Endodermal cell (in vitro differentiated cells): ENCODE measurements at regions not wholly inside any gene's neighbourhood (a gene's known extent, or its start where the extent isn't known, plus 50 kb on each side); places are given as distances from the start of the nearest gene placed in this dataset.
A peak's percentile ranks its signal among the peaks of the same experiment; 100 is the strongest.

ENCODE experiments used
- DNase-seq: peaks from one replicate; pipeline ENCODE4 v3.0.0-alpha.2; 2017
- H3K27ac ChIP-seq: 2 replicates; pipeline ENCODE4 v1.5.1; 2013; ENCODE audit warnings: mild to moderate bottlenecking, low read depth, low read length, moderate library complexity
- H3K27me3 ChIP-seq: 2 replicates; pipeline ENCODE4 v1.6.1; 2013; ENCODE audit warnings: mild to moderate bottlenecking, low read length, moderate library complexity; ENCODE audit not compliant: insufficient read depth, control insufficient read depth, poor library complexity, severe bottlenecking
- H3K36me3 ChIP-seq: 2 replicates; pipeline ENCODE4 v1.7.0; 2013; ENCODE audit warnings: mild to moderate bottlenecking, low read length, moderate library complexity; ENCODE audit not compliant: control insufficient read depth, insufficient read depth
- H3K4me1 ChIP-seq: one replicate; pipeline ENCODE4 v1.7.0; 2013; ENCODE audit warnings: low read length; ENCODE audit not compliant: control insufficient read depth, insufficient read depth
- H3K4me3 ChIP-seq: 2 replicates; pipeline ENCODE4 v1.5.1; 2013; ENCODE audit warnings: mild to moderate bottlenecking, low read length, moderate library complexity
- H3K9ac ChIP-seq: 2 replicates; pipeline ENCODE4 v1.6.1; 2013; ENCODE audit warnings: mild to moderate bottlenecking, low read length, moderate library complexity; ENCODE audit not compliant: poor library complexity, severe bottlenecking; ENCODE audit errors: extremely low read depth
- H3K9me3 ChIP-seq: 2 replicates; pipeline ENCODE4 v1.6.1; 2013; ENCODE audit warnings: mild to moderate bottlenecking, low read length, moderate library complexity; ENCODE audit not compliant: control insufficient read depth
- H3K27ac Mint-ChIP-seq: 2 replicates; pipeline ENCODE4 v1.8.0; 2020; ENCODE audit warnings: mixed read lengths
- H3K27me3 Mint-ChIP-seq: 2 replicates; pipeline ENCODE4 v1.8.0; 2021; ENCODE audit warnings: mild to moderate bottlenecking, mixed read lengths; ENCODE audit not compliant: insufficient read depth
- H3K36me3 Mint-ChIP-seq: 2 replicates; pipeline ENCODE4 v1.8.0; 2020; ENCODE audit warnings: low read depth, mixed read lengths
- H3K4me1 Mint-ChIP-seq: 2 replicates; pipeline ENCODE4 v1.8.0; 2020; ENCODE audit warnings: mixed read lengths
- H3K4me3 Mint-ChIP-seq: 2 replicates; pipeline ENCODE4 v1.8.0; 2020; ENCODE audit warnings: mild to moderate bottlenecking, moderate library complexity, mixed read lengths
- H3K9me3 Mint-ChIP-seq: 2 replicates; pipeline ENCODE4 v1.8.0; 2020; ENCODE audit warnings: mild to moderate bottlenecking, mixed read lengths
- WGBS, 2 experiments: methylation state at CpG; one replicate each; pipeline versions ENCODE4 v1.1.5 to v1.1.7; 2013; ENCODE audit warnings: missing lambda C conversion rate in 2 of 2, mixed read lengths in 1 of 2; ENCODE audit not compliant: insufficient coverage in 1 of 2, insufficient read length in 1 of 2; 5-methylcytosine and 5-hydroxymethylcytosine counted together
- TF ChIP-seq, protein P1 (sequence below): fragments of 200-600 bp; sonication (generic); conservative IDR thresholded peaks from 2 replicates; pipeline ENCODE4 v1.5.0; 2021; ENCODE audit warnings: antibody characterized with exemption, mild to moderate bottlenecking

DNA sequence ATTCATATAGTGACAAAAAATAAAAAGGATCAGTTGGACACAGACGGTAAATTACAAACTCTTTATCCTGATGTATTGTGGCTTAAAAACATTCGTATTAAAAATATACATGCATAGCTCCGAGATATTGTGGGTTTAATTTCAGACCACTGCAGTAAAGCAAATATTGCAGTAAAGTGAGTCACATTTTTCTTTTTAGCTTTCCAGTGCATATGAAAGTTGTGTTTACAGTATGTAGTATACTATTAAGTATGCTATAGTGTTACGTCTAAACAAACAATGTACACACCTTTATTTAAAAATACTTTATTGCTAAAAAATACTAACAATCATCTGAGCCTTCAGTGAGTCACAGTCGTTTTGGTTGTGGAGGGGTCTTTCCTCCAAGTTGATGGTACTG lies 551.8 kb downstream of the CETN3 start:
- H3K27me3 ChIP-seq: no peaks in the 10 kb centered on the region
- no peaks in the 10 kb centered on the region for H3K9me3 ChIP-seq
- Mint-ChIP-seq H3K9me3 (peaks cover 4% of the 10 kb centered on the region), H3K4me3 (no peak overlapping the region), H3K36me3 (no peaks in the 10 kb centered on the region), H3K27ac (no peak overlapping the region), H3K27me3 (no peaks in the 10 kb centered on the region), H3K4me1 (peaks cover 8% of the 10 kb centered on the region)
- H3K36me3 ChIP-seq: no peaks in the 10 kb centered on the region
- H3K4me1 ChIP-seq: no peaks in the 10 kb centered on the region
- H3K27ac ChIP-seq: no peak overlapping the region
- TF ChIP-seq, protein P1, sequence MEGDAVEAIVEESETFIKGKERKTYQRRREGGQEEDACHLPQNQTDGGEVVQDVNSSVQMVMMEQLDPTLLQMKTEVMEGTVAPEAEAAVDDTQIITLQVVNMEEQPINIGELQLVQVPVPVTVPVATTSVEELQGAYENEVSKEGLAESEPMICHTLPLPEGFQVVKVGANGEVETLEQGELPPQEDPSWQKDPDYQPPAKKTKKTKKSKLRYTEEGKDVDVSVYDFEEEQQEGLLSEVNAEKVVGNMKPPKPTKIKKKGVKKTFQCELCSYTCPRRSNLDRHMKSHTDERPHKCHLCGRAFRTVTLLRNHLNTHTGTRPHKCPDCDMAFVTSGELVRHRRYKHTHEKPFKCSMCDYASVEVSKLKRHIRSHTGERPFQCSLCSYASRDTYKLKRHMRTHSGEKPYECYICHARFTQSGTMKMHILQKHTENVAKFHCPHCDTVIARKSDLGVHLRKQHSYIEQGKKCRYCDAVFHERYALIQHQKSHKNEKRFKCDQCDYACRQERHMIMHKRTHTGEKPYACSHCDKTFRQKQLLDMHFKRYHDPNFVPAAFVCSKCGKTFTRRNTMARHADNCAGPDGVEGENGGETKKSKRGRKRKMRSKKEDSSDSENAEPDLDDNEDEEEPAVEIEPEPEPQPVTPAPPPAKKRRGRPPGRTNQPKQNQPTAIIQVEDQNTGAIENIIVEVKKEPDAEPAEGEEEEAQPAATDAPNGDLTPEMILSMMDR: no peak
- WGBS, 2 experiments: 92 to 100% methylated on average over 1 to 4 of the region's 5 CpGs
- H3K4me3 ChIP-seq: no peak overlapping the region
- no peak for DNase-seq
- no peak overlapping the region for H3K9ac ChIP-seq

DNA sequence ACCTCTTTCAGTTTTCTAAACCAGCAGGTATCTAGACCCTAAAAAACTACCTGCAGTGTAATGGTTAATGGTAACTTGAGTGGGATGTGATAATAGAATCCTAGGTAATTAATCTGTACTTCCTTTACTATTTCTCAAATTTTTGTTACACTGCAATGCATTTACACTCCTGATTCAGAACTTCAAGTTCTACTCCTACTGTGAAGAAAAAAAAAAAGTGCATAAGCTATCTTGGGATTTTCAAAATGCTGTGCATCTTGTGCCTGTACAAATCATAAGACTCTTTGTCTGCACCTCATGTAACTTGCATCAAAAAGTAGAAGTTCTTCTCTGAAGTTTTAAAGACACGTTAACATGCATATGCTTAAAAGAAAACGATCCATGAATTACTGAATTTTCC lies 554.1 kb downstream of the CETN3 start:
- no peaks in the 10 kb centered on the region for H3K27me3 ChIP-seq
- H3K36me3 ChIP-seq: no peaks in the 10 kb centered on the region
- no peaks in the 10 kb centered on the region for H3K9me3 ChIP-seq
- Mint-ChIP-seq H3K4me1 (peaks cover 24% of the 10 kb centered on the region), H3K27me3 (no peaks in the 10 kb centered on the region), H3K36me3 (no peaks in the 10 kb centered on the region), H3K9me3 (peaks cover 4% of the 10 kb centered on the region), H3K27ac (no peak overlapping the region), H3K4me3 (no peak overlapping the region)
- H3K4me1 ChIP-seq: peaks cover 3% of the 10 kb centered on the region
- WGBS, 2 experiments: 96 to 100% methylated on average over 2 of the region's 2 CpGs
- TF ChIP-seq, protein P1: no peak
- H3K9ac ChIP-seq: no peak overlapping the region
- H3K4me3 ChIP-seq: no peak overlapping the region
- no peak overlapping the region for H3K27ac ChIP-seq
- DNase-seq: no peak

DNA sequence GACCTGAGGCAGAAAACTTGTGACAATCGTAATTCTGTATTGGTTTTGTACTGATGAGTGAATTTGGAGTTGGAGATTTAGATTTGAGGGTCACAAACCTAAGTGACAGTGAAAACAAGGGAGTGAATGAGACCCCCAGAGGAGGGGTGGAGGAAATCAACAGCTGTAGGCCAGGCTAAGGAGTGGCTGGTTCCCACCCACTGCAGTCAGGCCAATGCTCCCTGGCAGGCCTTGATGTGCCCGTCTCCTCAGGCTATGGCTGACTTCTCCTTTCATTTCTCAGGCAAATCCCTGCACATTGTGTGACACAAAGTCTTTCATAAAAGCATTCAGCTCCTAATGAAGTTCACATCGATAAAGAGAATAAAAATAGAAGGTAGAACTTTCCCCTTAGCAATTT lies 557.6 kb downstream of the CETN3 start:
- peak; percentile 57 for DNase-seq
- Mint-ChIP-seq H3K36me3 (no peaks in the 10 kb centered on the region), H3K4me1 (peaks cover 31% of the 10 kb centered on the region), H3K27me3 (no peaks in the 10 kb centered on the region), H3K4me3 (no peak overlapping the region), H3K9me3 (no peaks in the 10 kb centered on the region), H3K27ac (no peak overlapping the region)
- Histone ChIP-seq H3K9me3 (no peaks in the 10 kb centered on the region), H3K4me1 (peaks cover 3% of the 10 kb centered on the region), H3K27me3 (no peaks in the 10 kb centered on the region), H3K27ac (no peak overlapping the region), H3K36me3 (no peaks in the 10 kb centered on the region), H3K4me3 (no peak overlapping the region), H3K9ac (no peak overlapping the region)
- TF ChIP-seq, protein P1: peak; percentile 12
- WGBS, 2 experiments: 83 to 91% methylated on average over 1 to 3 of the region's 3 CpGs
